A549 (cell line): ENCODE measurements at regions not wholly inside any gene's neighbourhood (a gene's known extent, or its start where the extent isn't known, plus 50 kb on each side); places are given as distances from the start of the nearest gene placed in this dataset.

Source experiments
- ATAC-seq, 2 experiments: fragments of 200-7000 bp in 1 of 2; fragments of >200 bp in 1 of 2; cut with Nextera tagmentation in 1 of 2; cut with Tn5 transposase in 1 of 2; 3 replicates each; pipeline versions ENCODE4 v1.8.0 to v1.9.1; 2018 to 2020; ENCODE audit warnings: mild to moderate bottlenecking in 1 of 2, moderate library complexity in 1 of 2
- CTCF ChIA-PET: fragments of 300-600 bp; sonication (Branson Sonifier 250); formaldehyde crosslinking; extraction: SDS; loops from one replicate; lab custom pipeline; 2021; ENCODE audit warnings: antibody characterized with exemption, inconsistent platforms; lab: Yijun Ruan, JAX
- POLR2A ChIA-PET: fragments of 350-600 bp; formaldehyde crosslinking; extraction: SDS; loops from one replicate; lab custom pipeline; 2021; ENCODE audit warnings: antibody characterized with exemption, inconsistent platforms; lab: Yijun Ruan, JAX
- DNase-seq, 2 experiments: peaks; one replicate each; pipeline versions ENCODE4 v3.0.0 to v3.0.0-alpha.2; 2011 to 2016; ENCODE audit warnings: low read depth in 1 of 2, low spot score in 1 of 2
- FAIRE-seq: peaks from 2 replicates; lab custom pipeline; 2011; peaks lifted over from hg19 to GRCh38; lab: Jason Lieb, UNC
- H3K27ac ChIP-seq, 2 experiments: fragments of >200 bp; sonication (Bioruptor Twin); formaldehyde crosslinking; 3 replicates each; pipeline ENCODE4 v1.5.1; 2016 to 2017
- H3K4me1 ChIP-seq: fragments of >200 bp; sonication (Bioruptor Twin); formaldehyde crosslinking; 3 replicates; pipeline ENCODE4 v1.6.1; 2016
- H3K4me2 ChIP-seq: fragments of >200 bp; sonication (Bioruptor Twin); formaldehyde crosslinking; 3 replicates; pipeline ENCODE4 v1.6.1; 2016
- H3K4me3 ChIP-seq: fragments of >200 bp; sonication (Bioruptor Twin); formaldehyde crosslinking; 3 replicates; pipeline ENCODE4 v1.5.1; 2016
- H3K9me3 ChIP-seq: fragments of >200 bp; sonication (Bioruptor Twin); formaldehyde crosslinking; 3 replicates; pipeline ENCODE4 v1.6.1; 2016
- ATOH8 ChIP-seq: fragments of 250-450 bp; sonication (Bioruptor Pico); IDR thresholded peaks from 2 replicates; pipeline ENCODE4 v1.5.0; 2020; ENCODE audit warnings: low read depth, mild to moderate bottlenecking, moderate library complexity
- BHLHE40 ChIP-seq: IDR thresholded peaks from 2 replicates; pipeline ENCODE4 v1.6.1; 2012; ENCODE audit warnings: low read depth, low read length, inconsistent platforms
- CHD2 ChIP-seq: fragments of 150-350 bp; IDR thresholded peaks from 2 replicates; pipeline ENCODE4 v1.6.1; 2014; ENCODE audit warnings: low read length; ENCODE audit not compliant: partially characterized antibody
- ESRRA ChIP-seq: fragments of 150-350 bp; IDR thresholded peaks from 2 replicates; pipeline ENCODE4 v1.6.1; 2014; ENCODE audit warnings: mild to moderate bottlenecking, low read length, borderline replicate concordance
- FOSB ChIP-seq: fragments of 250-450 bp; sonication (Bioruptor Pico); IDR thresholded peaks from 2 replicates; pipeline ENCODE4 v1.5.0; 2020; ENCODE audit warnings: mild to moderate bottlenecking, moderate library complexity
- FOXS1 ChIP-seq: fragments of 250-450 bp; sonication (Bioruptor Pico); IDR thresholded peaks from 2 replicates; pipeline ENCODE4 v1.5.0; 2020; ENCODE audit warnings: mild to moderate bottlenecking, moderate library complexity
- HMGXB4 ChIP-seq: fragments of 250-450 bp; sonication (Bioruptor Pico); IDR thresholded peaks from 2 replicates; pipeline ENCODE4 v1.5.0; 2021; ENCODE audit warnings: mild to moderate bottlenecking, moderate library complexity, borderline replicate concordance
- HOXA7 ChIP-seq: fragments of 250-450 bp; sonication (Bioruptor Pico); IDR thresholded peaks from 2 replicates; pipeline ENCODE4 v1.5.0; 2020; ENCODE audit warnings: mild to moderate bottlenecking, moderate library complexity
- HOXB13 ChIP-seq: fragments of 250-450 bp; sonication (Bioruptor Pico); IDR thresholded peaks from 2 replicates; pipeline ENCODE4 v1.5.0; 2020; ENCODE audit warnings: low read depth, mild to moderate bottlenecking, moderate library complexity
- JUN ChIP-seq, 2 experiments: fragments of >200 bp; sonication (Bioruptor Twin); formaldehyde crosslinking; IDR thresholded peaks; 2 replicates in 1 of 2; 3 replicates in 1 of 2; pipeline ENCODE4 v1.6.1; 2016 to 2017
- KDM1A ChIP-seq: fragments of 200-600 bp; sonication (generic); IDR thresholded peaks from 2 replicates; pipeline ENCODE4 v1.6.1; 2016; ENCODE audit warnings: low read depth, mild to moderate bottlenecking
- KDM5A ChIP-seq: fragments of 200-600 bp; sonication (generic); IDR thresholded peaks from 2 replicates; pipeline ENCODE4 v1.6.1; 2016; ENCODE audit warnings: antibody characterized with exemption, mild to moderate bottlenecking
- MAFK ChIP-seq: fragments of 450-650 bp; IDR thresholded peaks from 2 replicates; pipeline ENCODE4 v1.6.1; 2014; ENCODE audit not compliant: partially characterized antibody
- MAX ChIP-seq: IDR thresholded peaks from 2 replicates; pipeline ENCODE4 v1.6.1; 2012
- NFE2L2 ChIP-seq: fragments of 150-350 bp; conservative IDR thresholded peaks from 2 replicates; pipeline ENCODE4 v1.6.1; 2014; ENCODE audit warnings: low read length
- POLR2A ChIP-seq: IDR thresholded peaks from 2 replicates; pipeline ENCODE4 v1.6.1; 2012; ENCODE audit warnings: mild to moderate bottlenecking, low read length
- RAD21 ChIP-seq, 2 experiments: fragments of >200 bp in 1 of 2; sonication (Bioruptor Twin) in 1 of 2; formaldehyde crosslinking in 1 of 2; IDR thresholded peaks in 1 of 2; conservative IDR thresholded peaks in 1 of 2; 2 replicates in 1 of 2; 3 replicates in 1 of 2; pipeline ENCODE4 v1.6.1; 2012 to 2018; ENCODE audit warnings: inconsistent platforms in 1 of 2
- RARB ChIP-seq: fragments of 250-450 bp; sonication (Bioruptor Pico); IDR thresholded peaks from 2 replicates; pipeline ENCODE4 v1.8.0; 2021; ENCODE audit warnings: mild to moderate bottlenecking, moderate library complexity
- RNF2 ChIP-seq: fragments of 200-600 bp; sonication (generic); IDR thresholded peaks from 2 replicates; pipeline ENCODE4 v1.6.1; 2016; ENCODE audit warnings: low read depth, mild to moderate bottlenecking, antibody characterized with exemption, moderate library complexity, borderline replicate concordance
- SMC3 ChIP-seq: fragments of >200 bp; sonication (Bioruptor Twin); formaldehyde crosslinking; IDR thresholded peaks from 3 replicates; pipeline ENCODE4 v1.6.1; 2018; ENCODE audit warnings: inconsistent platforms
- TFCP2L1 ChIP-seq: fragments of 250-450 bp; sonication (Bioruptor Pico); IDR thresholded peaks from 2 replicates; pipeline ENCODE4 v1.5.0; 2021; ENCODE audit warnings: mild to moderate bottlenecking
- ZC3H11A ChIP-seq: fragments of 450-650 bp; IDR thresholded peaks from 2 replicates; pipeline ENCODE4 v1.6.1; 2014; ENCODE audit warnings: antibody characterized with exemption, mild to moderate bottlenecking
- ZFP36 ChIP-seq: fragments of 450-650 bp; IDR thresholded peaks from 2 replicates; pipeline ENCODE4 v1.6.1; 2014; ENCODE audit warnings: borderline replicate concordance; ENCODE audit not compliant: partially characterized antibody
- ZNF302 ChIP-seq: fragments of 250-450 bp; sonication (Bioruptor Pico); IDR thresholded peaks from 2 replicates; pipeline ENCODE4 v1.9.0; 2021; ENCODE audit warnings: inconsistent platforms, mild to moderate bottlenecking, moderate library complexity
- WGBS: methylation state at CpG from one replicate; pipeline ENCODE4 v1.1.6; 2017; ENCODE audit errors: missing lambda C conversion rate; 5-methylcytosine and 5-hydroxymethylcytosine counted together
- TF ChIP-seq, protein P1 (sequence below): fragments of 200-600 bp; sonication (generic); IDR thresholded peaks from 2 replicates; pipeline ENCODE4 v1.6.1; 2016; ENCODE audit warnings: antibody characterized with exemption, mild to moderate bottlenecking, moderate library complexity
- TF ChIP-seq, protein P2 (sequence below): fragments of >200 bp; sonication (Bioruptor Twin); formaldehyde crosslinking; IDR thresholded peaks from 3 replicates; pipeline ENCODE4 v1.5.1; 2016

DNA sequence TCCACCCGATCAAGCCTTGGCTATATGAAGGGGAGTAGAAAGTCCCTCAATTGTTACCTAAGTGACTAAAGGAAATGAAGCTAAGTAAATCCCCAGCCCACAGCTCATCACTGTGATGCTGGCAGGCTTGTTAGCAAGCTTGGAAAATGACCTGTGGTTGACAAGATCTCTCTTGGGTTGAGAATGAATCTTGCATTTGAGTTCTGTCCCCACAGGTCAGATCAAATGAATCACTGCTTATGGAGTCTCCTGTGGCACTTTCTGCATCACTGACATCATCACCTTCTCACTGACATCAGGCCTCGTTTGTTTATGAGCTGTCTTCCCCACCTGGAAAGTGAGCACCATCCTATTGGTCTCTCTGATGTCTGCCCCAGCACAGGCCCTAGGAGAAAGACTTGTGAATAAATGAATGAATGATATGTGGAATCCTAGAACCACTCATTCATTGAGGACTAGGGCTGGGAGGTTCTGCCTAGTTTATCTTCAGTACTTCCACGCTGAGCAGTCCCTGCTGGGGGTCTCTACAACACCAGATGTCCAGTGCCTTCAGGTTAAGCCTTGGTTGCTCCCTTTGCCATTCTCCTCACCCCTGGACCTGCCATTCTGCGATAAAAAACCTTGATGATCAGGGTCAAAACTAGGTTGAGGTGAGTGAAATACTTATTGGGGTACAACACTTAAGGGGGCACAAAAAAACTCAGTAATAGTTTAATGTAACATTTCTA is 318.4 kb upstream of the MOCS1 start (continued):
- no peak for TF ChIP-seq ZC3H11A
- TF ChIP-seq TFCP2L1 (CRISPR knock-in tag) = no peak
- TF ChIP-seq ZNF302 = no peak
- TF ChIP-seq RNF2 = no peak
- TF ChIP-seq, all 56 proteins: peak for 0

- POLR2A ChIA-PET = no interaction called here
- FAIRE-seq = no peak
- TF ChIP-seq ESRRA (no peak), RAD21 (conservative IDR thresholded peaks at IDR 0.05 in 1 of 2, IDR thresholded peaks at IDR 0.05 in 1 of 2) (no peak)
These were observed 317.5 kb upstream of the MOCS1 start for GRCh38 chr6:40251637-40252300.

GRCh38 chr6:40249935-40250334 is 315.7 kb upstream of the MOCS1 start:
- FAIRE-seq = no peak
- CTCF ChIA-PET = no interaction called here
- Histone ChIP-seq H3K4me2 (no peak overlapping the region), H3K9me3 (no peaks in the 10 kb centered on the region), H3K4me3 (no peak overlapping the region)
- TF ChIP-seq, protein P1, sequence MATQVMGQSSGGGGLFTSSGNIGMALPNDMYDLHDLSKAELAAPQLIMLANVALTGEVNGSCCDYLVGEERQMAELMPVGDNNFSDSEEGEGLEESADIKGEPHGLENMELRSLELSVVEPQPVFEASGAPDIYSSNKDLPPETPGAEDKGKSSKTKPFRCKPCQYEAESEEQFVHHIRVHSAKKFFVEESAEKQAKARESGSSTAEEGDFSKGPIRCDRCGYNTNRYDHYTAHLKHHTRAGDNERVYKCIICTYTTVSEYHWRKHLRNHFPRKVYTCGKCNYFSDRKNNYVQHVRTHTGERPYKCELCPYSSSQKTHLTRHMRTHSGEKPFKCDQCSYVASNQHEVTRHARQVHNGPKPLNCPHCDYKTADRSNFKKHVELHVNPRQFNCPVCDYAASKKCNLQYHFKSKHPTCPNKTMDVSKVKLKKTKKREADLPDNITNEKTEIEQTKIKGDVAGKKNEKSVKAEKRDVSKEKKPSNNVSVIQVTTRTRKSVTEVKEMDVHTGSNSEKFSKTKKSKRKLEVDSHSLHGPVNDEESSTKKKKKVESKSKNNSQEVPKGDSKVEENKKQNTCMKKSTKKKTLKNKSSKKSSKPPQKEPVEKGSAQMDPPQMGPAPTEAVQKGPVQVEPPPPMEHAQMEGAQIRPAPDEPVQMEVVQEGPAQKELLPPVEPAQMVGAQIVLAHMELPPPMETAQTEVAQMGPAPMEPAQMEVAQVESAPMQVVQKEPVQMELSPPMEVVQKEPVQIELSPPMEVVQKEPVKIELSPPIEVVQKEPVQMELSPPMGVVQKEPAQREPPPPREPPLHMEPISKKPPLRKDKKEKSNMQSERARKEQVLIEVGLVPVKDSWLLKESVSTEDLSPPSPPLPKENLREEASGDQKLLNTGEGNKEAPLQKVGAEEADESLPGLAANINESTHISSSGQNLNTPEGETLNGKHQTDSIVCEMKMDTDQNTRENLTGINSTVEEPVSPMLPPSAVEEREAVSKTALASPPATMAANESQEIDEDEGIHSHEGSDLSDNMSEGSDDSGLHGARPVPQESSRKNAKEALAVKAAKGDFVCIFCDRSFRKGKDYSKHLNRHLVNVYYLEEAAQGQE = no peak
- TF ChIP-seq CHD2 = no peak
- no peak for TF ChIP-seq BHLHE40
- TF ChIP-seq FOSB (CRISPR knock-in tag) = no peak
- no peak for TF ChIP-seq ZFP36
- no peak for TF ChIP-seq KDM1A
- TF ChIP-seq MAFK = no peak
- no peak for TF ChIP-seq SMC3
- no peak for TF ChIP-seq HOXA7 (CRISPR knock-in tag)
- no peak for TF ChIP-seq ATOH8 (CRISPR knock-in tag)
- TF ChIP-seq MAX = no peak
- TF ChIP-seq RARB (CRISPR knock-in tag) = no peak
- TF ChIP-seq JUN (IDR thresholded peaks at IDR 0.05) = no peak
- no peak for TF ChIP-seq HMGXB4
- no peak for TF ChIP-seq HOXB13
- TF ChIP-seq KDM5A = no peak
- TF ChIP-seq POLR2A = no peak
- TF ChIP-seq, protein P2, sequence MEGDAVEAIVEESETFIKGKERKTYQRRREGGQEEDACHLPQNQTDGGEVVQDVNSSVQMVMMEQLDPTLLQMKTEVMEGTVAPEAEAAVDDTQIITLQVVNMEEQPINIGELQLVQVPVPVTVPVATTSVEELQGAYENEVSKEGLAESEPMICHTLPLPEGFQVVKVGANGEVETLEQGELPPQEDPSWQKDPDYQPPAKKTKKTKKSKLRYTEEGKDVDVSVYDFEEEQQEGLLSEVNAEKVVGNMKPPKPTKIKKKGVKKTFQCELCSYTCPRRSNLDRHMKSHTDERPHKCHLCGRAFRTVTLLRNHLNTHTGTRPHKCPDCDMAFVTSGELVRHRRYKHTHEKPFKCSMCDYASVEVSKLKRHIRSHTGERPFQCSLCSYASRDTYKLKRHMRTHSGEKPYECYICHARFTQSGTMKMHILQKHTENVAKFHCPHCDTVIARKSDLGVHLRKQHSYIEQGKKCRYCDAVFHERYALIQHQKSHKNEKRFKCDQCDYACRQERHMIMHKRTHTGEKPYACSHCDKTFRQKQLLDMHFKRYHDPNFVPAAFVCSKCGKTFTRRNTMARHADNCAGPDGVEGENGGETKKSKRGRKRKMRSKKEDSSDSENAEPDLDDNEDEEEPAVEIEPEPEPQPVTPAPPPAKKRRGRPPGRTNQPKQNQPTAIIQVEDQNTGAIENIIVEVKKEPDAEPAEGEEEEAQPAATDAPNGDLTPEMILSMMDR = no peak
- no peak for TF ChIP-seq NFE2L2
- TF ChIP-seq FOXS1 (CRISPR knock-in tag) = no peak
- TF ChIP-seq, all 56 proteins: peak for 0
- POLR2A ChIA-PET = no interaction called here
- no peaks in the 10 kb centered on the region for H3K4me1 ChIP-seq
- DNase-seq (no peak), ATAC-seq (no peak)
- no peak overlapping the region for H3K27ac ChIP-seq

More at GRCh38 chr6:40251637-40252300, 317.5 kb upstream of the MOCS1 start:
- CTCF ChIA-PET = no interaction called here
- Histone ChIP-seq H3K4me2 (no peak overlapping the region), H3K4me1 (no peaks in the 10 kb centered on the region), H3K9me3 (no peaks in the 10 kb centered on the region), H3K4me3 (no peak overlapping the region), H3K27ac (no peak overlapping the region)
- no peak for ATAC-seq
- 41% methylated on average over 3 of the region's 3 CpGs for WGBS
- DNase-seq = no peak
